Activated CD4-positive, alpha-beta T cell treated with anti-CD3 and anti-CD28 coated beads for 36 hours (primary cell): ENCODE measurements at regions not wholly inside any gene's neighbourhood (a gene's known extent, or its start where the extent isn't known, plus 50 kb on each side); places are given as distances from the start of the nearest gene placed in this dataset.
"Not testable (repeated sequence)": the region's sequence is repeated elsewhere in the genome, so short reads cannot be mapped to it uniquely, and the experiment has no call there.

Experiments
- ATAC-seq: fragments of 200-7000 bp; cut with Tn5 transposase; one replicate; pipeline ENCODE4 v1.10.0; 2021; ENCODE audit warnings: mild to moderate bottlenecking, moderate library complexity
- CTCF ChIA-PET: fragments of 350-600 bp; sonication (Branson Sonifier 250); formaldehyde crosslinking; loops from one replicate; lab custom pipeline; 2021; ENCODE audit warnings: antibody characterized with exemption; lab: Charles Lee
- POLR2A ChIA-PET: fragments of 350-600 bp; sonication (Branson Sonifier 250); formaldehyde crosslinking; loops from one replicate; lab custom pipeline; 2021; ENCODE audit warnings: antibody characterized with exemption, inconsistent platforms; lab: Charles Lee
- DNase-seq: peaks from one replicate; pipeline ENCODE4 v3.0.0-alpha.2; 2020
- H3K27ac Mint-ChIP-seq: one replicate; pipeline ENCODE4 v1.8.0; 2021; ENCODE audit warnings: mixed read lengths
- H3K27me3 Mint-ChIP-seq: one replicate; pipeline ENCODE4 v1.8.0; 2021; ENCODE audit warnings: mixed read lengths
- H3K36me3 Mint-ChIP-seq: one replicate; pipeline ENCODE4 v1.8.0; 2021; ENCODE audit warnings: low read depth, mixed read lengths
- H3K4me1 Mint-ChIP-seq: one replicate; pipeline ENCODE4 v1.8.0; 2021; ENCODE audit warnings: mixed read lengths
- H3K4me3 Mint-ChIP-seq: one replicate; pipeline ENCODE4 v1.8.0; 2021; ENCODE audit warnings: mild to moderate bottlenecking, moderate library complexity, mixed read lengths
- H3K9me3 Mint-ChIP-seq: one replicate; pipeline ENCODE4 v1.8.0; 2021; ENCODE audit warnings: low read depth, mixed read lengths
- intact Hi-C, 2 experiments: fragments of 100-400 bp; cut with DNase I in 1 of 2; cut with micrococcal nuclease in 1 of 2; formaldehyde crosslinking; loops; one replicate each; pipeline versions ENCODE4 v1.14.2 to v1.15.1; 2022 to 2024; cut with DNase I, micrococcal nuclease

DNA sequence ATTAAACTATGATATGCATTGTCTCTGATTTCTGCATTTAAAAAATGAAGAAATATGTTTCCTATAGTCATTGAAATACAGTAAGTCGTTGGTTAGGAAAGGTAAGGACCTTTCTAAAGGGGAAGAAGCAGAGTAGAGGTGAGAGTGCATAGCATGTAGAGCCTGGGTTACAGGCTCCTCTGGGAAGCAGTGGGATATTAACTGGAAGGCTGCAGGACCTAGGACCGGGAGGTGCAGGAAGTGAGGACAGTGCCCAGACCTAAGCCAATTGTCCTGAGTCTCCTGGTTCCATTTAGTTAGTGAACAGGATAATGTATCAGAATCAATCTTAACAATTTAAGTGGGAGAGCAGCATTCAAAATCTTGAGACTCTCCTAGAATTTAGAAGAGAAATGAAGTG, 237.1 kb upstream of the NUDT6 start:
- H3K4me1 Mint-ChIP-seq: no peaks in the 10 kb centered on the region
- no peak for ATAC-seq
- no peaks in the 10 kb centered on the region for H3K27me3 Mint-ChIP-seq
- no peak for DNase-seq
- H3K4me3 Mint-ChIP-seq: no peak overlapping the region
- POLR2A ChIA-PET: no interaction called here
- H3K9me3 Mint-ChIP-seq: no peaks in the 10 kb centered on the region
- peaks cover 4% of the 10 kb centered on the region for H3K36me3 Mint-ChIP-seq
- intact Hi-C loops: no loop called here
- CTCF ChIA-PET: no interaction called here
- H3K27ac Mint-ChIP-seq: no peak overlapping the region

DNA sequence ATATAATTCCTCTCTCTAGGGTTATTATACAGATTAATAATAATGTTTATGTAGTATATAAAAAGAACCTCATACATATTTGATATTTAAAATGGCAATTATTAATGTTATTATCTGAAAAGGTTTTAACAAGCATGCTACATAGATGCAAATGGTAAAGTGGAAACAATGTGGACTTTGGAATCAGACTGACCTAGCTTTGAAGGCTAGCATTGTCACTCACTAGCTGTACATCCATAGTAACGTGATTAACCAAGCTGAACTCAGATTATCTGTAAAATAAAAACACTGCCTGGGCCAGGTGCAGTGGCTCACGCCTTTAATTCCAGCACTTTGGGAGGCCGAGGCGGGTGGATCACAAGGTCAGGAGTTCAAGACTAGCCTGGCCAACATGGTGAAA, 233.7 kb upstream of the SPRY1 start:
- Mint-ChIP-seq H3K27ac (no peak overlapping the region), H3K9me3 (no peaks in the 10 kb centered on the region), H3K27me3 (no peaks in the 10 kb centered on the region), H3K4me1 (no peaks in the 10 kb centered on the region), H3K4me3 (no peak overlapping the region), H3K36me3 (peaks cover 2% of the 10 kb centered on the region)
- POLR2A ChIA-PET: no interaction called here
- intact Hi-C loops: no loop called here
- CTCF ChIA-PET: no interaction called here
- ATAC-seq: no peak
- DNase-seq: no peak

DNA sequence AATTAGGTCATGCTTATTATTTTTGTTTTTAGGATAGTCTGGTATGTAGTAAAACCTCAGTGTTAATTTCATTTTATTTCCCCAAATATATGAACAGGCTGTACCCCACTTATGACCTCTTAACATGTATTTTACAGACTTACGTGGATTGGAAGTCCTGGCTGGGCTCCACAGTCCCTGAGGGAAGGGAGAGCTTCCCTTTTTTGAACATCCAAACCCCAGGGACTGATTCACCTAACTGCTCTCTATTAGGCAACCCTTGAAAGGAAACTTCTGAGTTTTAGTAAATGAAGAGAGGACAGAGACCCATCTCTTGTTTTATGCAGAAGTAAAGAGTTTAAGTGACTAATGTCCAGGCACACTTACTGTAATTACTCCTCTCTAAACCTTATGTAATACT, 233.1 kb upstream of the SPRY1 start:
- no peaks in the 10 kb centered on the region for H3K9me3 Mint-ChIP-seq
- H3K27ac Mint-ChIP-seq: no peak overlapping the region
- peaks cover 2% of the 10 kb centered on the region for H3K36me3 Mint-ChIP-seq
- H3K27me3 Mint-ChIP-seq: no peaks in the 10 kb centered on the region
- intact Hi-C loops: no loop called here
- POLR2A ChIA-PET: no interaction called here
- no peak overlapping the region for H3K4me3 Mint-ChIP-seq
- DNase-seq: no peak
- no peak for ATAC-seq
- no peaks in the 10 kb centered on the region for H3K4me1 Mint-ChIP-seq
- CTCF ChIA-PET: no interaction called here

DNA sequence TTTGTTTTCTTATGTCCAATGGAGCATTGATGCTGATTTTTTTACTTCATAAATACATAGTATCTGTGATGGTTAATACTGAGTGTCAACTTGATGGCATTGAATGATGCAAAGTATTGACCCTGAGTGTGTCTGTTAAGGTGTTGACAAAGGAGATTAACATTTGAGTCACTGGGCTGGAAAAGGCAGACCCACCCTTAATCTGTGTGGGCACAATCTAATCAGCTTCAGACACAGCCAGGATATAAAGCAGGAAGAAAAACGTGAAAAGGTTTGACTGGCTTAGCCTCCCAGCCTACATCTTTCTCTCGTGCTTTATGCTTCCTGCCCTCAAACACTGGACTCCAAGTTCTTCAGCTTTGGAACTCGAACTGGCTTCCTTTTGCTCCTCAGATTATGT, 230.6 kb upstream of the SPRY1 start:
- intact Hi-C loops: no loop called here

DNA sequence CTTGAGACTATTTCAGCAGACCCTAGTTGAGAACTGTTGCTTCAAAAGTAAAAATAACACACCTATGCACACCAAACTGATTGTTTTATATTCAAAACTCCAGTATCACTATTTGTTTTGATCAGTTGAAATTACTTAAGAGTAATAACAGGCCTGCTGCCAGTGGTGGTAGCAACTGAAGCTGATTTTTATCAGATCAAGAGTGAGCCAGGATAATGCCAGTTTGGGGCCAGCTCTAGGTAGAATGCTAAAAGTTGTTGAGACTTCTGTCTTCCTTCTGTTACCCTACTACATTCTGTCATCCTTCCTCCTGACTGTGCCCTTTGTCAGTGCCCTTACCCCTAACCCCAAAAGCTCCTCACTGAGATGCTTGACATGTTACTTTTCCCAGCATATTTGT, 228.7 kb upstream of the SPRY1 start:
- ChIA-PET POLR2A (no interaction called here), CTCF (no interaction called here)
- ATAC-seq (no peak), DNase-seq (no peak)
- Mint-ChIP-seq H3K36me3 (peaks cover 2% of the 10 kb centered on the region), H3K9me3 (no peaks in the 10 kb centered on the region), H3K27me3 (no peaks in the 10 kb centered on the region), H3K4me1 (no peaks in the 10 kb centered on the region), H3K27ac (no peak overlapping the region), H3K4me3 (no peak overlapping the region)
- intact Hi-C loops: no loop called here

More for the DNA sequence above, 230.6 kb upstream of the SPRY1 start:
- POLR2A ChIA-PET: no interaction called here
- ATAC-seq (no peak), DNase-seq (no peak)
- H3K9me3 Mint-ChIP-seq: no peaks in the 10 kb centered on the region
- peaks cover 2% of the 10 kb centered on the region for H3K36me3 Mint-ChIP-seq
- H3K4me1 Mint-ChIP-seq: no peaks in the 10 kb centered on the region
- H3K4me3 Mint-ChIP-seq: no peak overlapping the region
- no peaks in the 10 kb centered on the region for H3K27me3 Mint-ChIP-seq
- no peak overlapping the region for H3K27ac Mint-ChIP-seq
- CTCF ChIA-PET: no interaction called here

DNA sequence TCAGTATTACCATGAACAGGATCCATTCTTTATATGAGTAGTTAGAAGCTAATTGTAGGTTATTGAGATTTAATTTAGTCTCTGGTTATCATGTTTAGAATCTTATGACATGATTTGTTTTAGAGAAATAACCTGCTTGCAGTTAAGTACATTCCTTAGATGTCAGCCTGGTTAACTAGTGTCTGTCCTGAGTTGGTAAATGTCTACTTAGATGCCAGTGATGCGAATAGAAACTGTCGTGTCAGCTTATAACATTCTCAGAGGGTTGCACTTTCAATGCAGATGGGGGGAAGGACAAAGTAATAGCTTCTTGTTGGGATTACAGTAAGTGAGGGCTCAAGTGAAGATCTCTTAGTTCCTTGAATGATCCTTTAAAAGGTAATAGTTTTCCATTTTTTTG, 227.8 kb upstream of the SPRY1 start:
- Mint-ChIP-seq H3K27me3 (no peaks in the 10 kb centered on the region), H3K4me1 (no peaks in the 10 kb centered on the region), H3K27ac (no peak overlapping the region), H3K4me3 (no peak overlapping the region), H3K36me3 (peaks cover 2% of the 10 kb centered on the region), H3K9me3 (no peaks in the 10 kb centered on the region)
- DNase-seq (no peak), ATAC-seq (no peak)
- CTCF ChIA-PET: no interaction called here
- POLR2A ChIA-PET: no interaction called here
- intact Hi-C loops: no loop called here

DNA sequence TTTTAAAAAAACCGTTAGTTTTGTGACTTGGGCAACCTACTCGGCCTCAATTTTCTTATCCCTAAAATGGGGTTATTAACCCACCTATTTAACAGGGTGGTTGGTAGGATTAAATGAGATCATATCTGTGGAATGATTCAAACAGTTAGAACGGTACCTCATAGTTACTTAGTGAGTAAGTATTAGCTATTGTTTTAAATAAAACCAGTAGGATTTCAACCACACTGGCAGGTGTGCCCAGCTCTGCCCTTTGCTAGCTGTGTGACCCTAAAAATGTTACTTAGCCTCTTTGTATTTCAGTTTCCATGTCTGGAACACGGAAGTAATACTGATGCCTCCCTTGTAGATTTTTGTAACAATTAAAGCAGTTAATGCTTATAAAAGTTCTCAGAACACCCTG, 225.8 kb upstream of the SPRY1 start:
- H3K4me1 Mint-ChIP-seq: no peaks in the 10 kb centered on the region
- no peak for ATAC-seq
- CTCF ChIA-PET: interaction anchor here (0.8 kb wide), 1 partner anchor 215 kb away, joined by 4 read pairs; no protein-coding TSS in a partner anchor
- POLR2A ChIA-PET: no interaction called here
- peaks cover 2% of the 10 kb centered on the region for H3K36me3 Mint-ChIP-seq
- no peaks in the 10 kb centered on the region for H3K27me3 Mint-ChIP-seq
- H3K9me3 Mint-ChIP-seq: no peaks in the 10 kb centered on the region
- DNase-seq: no peak
- H3K27ac Mint-ChIP-seq: no peak overlapping the region
- intact Hi-C loops: no loop called here
- no peak overlapping the region for H3K4me3 Mint-ChIP-seq

DNA sequence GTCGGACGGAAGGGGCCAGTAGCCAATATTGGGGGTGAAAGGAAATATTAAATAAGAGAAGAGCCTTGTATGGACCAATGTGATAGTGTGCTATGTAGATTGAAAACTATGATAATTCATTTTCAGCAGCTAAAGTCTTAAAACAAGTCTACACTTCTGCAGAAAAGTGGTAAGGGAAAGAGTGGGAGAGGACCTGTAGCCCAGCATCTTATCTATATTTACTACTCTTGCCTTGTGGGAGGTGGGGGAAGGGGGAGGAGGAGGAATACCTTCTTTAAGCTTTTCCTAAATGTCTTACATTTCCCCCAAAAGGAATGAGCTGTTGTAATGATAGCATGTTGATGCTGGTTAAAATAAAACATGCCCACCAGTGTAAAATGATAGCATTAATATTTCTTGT, 220.0 kb upstream of the SPRY1 start:
- Mint-ChIP-seq H3K27ac (no peak overlapping the region), H3K4me1 (no peaks in the 10 kb centered on the region), H3K9me3 (no peaks in the 10 kb centered on the region), H3K4me3 (no peak overlapping the region), H3K36me3 (no peaks in the 10 kb centered on the region), H3K27me3 (no peaks in the 10 kb centered on the region)
- ChIA-PET POLR2A (no interaction called here), CTCF (no interaction called here)
- intact Hi-C loops: no loop called here
- DNase-seq (no peak), ATAC-seq (no peak)

DNA sequence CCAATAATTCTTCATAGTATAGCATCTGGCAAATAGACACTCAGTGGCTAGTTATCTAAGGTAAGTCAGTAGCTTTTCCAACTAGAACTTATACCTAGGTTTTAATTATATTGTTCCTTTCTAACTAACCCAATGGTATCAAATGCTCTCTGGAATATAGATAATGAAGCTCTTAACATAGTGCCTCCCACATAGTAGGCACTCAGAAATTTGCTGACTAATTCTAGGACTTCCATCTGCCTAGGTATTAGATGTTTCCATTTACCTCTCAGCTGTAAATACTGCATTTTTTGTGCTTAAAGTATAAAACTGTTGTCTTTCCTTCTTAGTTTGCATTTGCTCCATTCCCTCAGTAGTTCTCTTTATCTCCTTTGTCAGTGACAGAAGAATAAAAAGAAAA, 214.3 kb upstream of the SPRY1 start:
- DNase-seq: no peak
- ChIA-PET CTCF (no interaction called here), POLR2A (no interaction called here)
- Mint-ChIP-seq H3K36me3 (no peaks in the 10 kb centered on the region), H3K9me3 (no peaks in the 10 kb centered on the region), H3K27me3 (no peaks in the 10 kb centered on the region), H3K27ac (no peak overlapping the region), H3K4me3 (no peak overlapping the region), H3K4me1 (no peaks in the 10 kb centered on the region)
- no peak for ATAC-seq
- intact Hi-C loops: no loop called here

DNA sequence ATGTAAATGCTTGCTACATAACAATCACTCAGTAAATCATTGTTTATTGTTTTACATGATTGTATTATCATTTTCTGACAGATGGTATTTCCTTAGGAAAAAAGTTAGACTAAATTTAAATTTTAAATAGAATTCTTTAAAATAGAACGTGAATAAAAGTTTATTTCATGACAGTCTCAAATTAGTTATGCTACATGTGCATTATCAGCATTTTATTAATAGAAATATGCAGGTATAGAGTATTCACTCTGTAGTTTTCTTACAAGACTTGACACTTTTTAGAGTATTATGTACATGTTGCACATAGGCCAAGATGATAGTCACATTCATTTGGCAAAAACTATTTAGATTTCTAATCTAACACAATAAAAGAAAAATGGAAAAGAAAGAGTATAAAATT, 213.3 kb upstream of the SPRY1 start:
- no peak for DNase-seq
- ChIA-PET POLR2A (interaction anchor here (0.6 kb wide), 1 partner anchor 406 kb away, joined by 3 read pairs; no protein-coding TSS in a partner anchor), CTCF (no interaction called here)
- ATAC-seq: no peak
- Mint-ChIP-seq H3K27ac (no peak overlapping the region), H3K4me1 (no peaks in the 10 kb centered on the region), H3K27me3 (no peaks in the 10 kb centered on the region), H3K9me3 (no peaks in the 10 kb centered on the region), H3K36me3 (no peaks in the 10 kb centered on the region), H3K4me3 (no peak overlapping the region)
- intact Hi-C loops: loop anchor here in 1 of 2 experiments (1.0 kb wide), 1 partner anchor 111 kb away; no protein-coding TSS in a partner anchor

DNA sequence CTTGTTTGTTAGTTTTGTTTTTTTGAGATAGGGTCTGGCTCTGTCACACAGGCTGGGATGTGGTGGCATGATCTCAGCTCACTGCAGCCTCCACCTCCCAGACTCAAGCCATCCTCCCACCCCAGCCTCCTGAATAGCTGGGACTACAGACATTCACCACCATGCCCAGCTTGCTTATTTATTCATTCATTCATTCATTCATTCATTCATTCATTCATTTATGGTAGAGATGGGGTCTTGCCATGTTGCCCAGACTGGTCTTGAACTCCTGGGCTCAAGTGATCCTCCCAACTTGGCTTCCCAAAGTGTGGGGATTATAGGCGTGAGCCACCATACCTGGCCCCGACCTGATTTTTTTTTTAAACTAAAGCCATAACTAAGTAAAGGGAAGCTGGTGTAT, 212.8 kb upstream of the SPRY1 start:
- H3K9me3 Mint-ChIP-seq, DNase-seq, H3K27me3 Mint-ChIP-seq, POLR2A ChIA-PET, ATAC-seq, H3K4me3 Mint-ChIP-seq, CTCF ChIA-PET, H3K27ac Mint-ChIP-seq, H3K4me1 Mint-ChIP-seq, H3K36me3 Mint-ChIP-seq: not testable (repeated sequence)
- intact Hi-C loops: loop anchor here in 1 of 2 experiments (1.0 kb wide), 1 partner anchor 111 kb away; no protein-coding TSS in a partner anchor

DNA sequence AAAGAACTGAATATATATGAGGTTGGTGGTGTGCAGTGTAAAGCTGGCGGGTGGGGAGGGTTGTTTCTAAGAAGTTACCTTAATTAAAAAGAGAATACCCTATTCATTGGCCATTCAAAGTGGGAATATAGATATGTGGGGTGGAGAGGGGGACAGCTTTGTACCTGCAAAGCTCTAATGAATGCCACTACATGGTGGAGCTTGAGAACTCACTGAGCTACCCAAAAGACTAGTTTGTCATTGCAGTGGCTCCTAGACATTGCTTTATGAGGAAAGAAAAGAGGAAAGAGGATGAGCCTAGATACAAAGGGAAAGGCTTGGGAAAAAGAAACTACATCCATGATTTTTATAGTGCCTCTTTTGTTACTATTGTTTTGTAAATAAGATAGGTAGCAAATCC, 209.9 kb upstream of the SPRY1 start:
- no peak overlapping the region for H3K27ac Mint-ChIP-seq
- H3K36me3 Mint-ChIP-seq: no peaks in the 10 kb centered on the region
- DNase-seq: no peak
- no peaks in the 10 kb centered on the region for H3K4me1 Mint-ChIP-seq
- no peak for ATAC-seq
- H3K27me3 Mint-ChIP-seq: no peaks in the 10 kb centered on the region
- CTCF ChIA-PET: no interaction called here
- POLR2A ChIA-PET: interaction anchor here (0.7 kb wide), 1 partner anchor 28 kb away, joined by 3 read pairs; no protein-coding TSS in a partner anchor
- H3K9me3 Mint-ChIP-seq: no peaks in the 10 kb centered on the region
- intact Hi-C loops: no loop called here
- no peak overlapping the region for H3K4me3 Mint-ChIP-seq

DNA sequence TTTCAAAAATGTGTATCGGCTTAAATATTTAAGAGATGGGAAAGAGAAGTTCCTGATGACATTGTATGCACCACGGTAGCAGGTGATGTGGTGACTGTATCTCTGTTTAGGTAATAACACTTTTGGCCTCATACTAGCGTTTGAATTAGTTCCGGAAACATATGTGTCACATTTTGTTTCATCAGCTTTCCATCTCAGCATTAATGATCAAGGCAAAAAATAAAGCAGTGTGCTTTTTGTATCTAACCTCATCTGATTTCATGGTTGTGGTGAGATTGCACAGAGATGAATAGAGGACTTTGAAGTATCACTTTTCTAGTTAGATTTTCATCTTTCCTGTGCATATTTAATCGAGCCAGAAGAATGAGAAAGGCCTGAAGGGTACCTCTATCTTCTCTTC, 206.4 kb upstream of the SPRY1 start:
- Mint-ChIP-seq H3K4me1 (no peaks in the 10 kb centered on the region), H3K9me3 (no peaks in the 10 kb centered on the region), H3K27ac (no peak overlapping the region), H3K4me3 (no peak overlapping the region), H3K36me3 (no peaks in the 10 kb centered on the region), H3K27me3 (no peaks in the 10 kb centered on the region)
- intact Hi-C loops: no loop called here
- no peak for ATAC-seq
- CTCF ChIA-PET: no interaction called here
- POLR2A ChIA-PET: no interaction called here
- no peak for DNase-seq
